ENCODE measurements at regions not wholly inside any gene's neighbourhood (a gene's known extent, or its start where the extent isn't known, plus 50 kb on each side); places are given as distances from the start of the nearest gene placed in this dataset.

- Mint-ChIP-seq H3K27ac (no peak overlapping the region), H3K36me3 (ENCODE audit: low read depth) (peaks cover 5% of the 10 kb centered on the region), H3K4me3 (no peak overlapping the region), H3K4me1 (peaks cover 5% of the 10 kb centered on the region), H3K9me3 (peaks cover 29% of the 10 kb centered on the region), H3K27me3 (ENCODE audit: low read depth) (no peaks in the 10 kb centered on the region)
- TF ChIP-seq CTCF (IDR thresholded peaks at IDR 0.05; ENCODE audit: unreplicated experiment in 3 of 3) = no peak
Observed at GRCh38 chr15:38148471-38148870, 104.2 kb upstream of the SPRED1 start.

GRCh38 chr15:38149315-38149714, 103.3 kb upstream of the SPRED1 start:
- Mint-ChIP-seq H3K27me3 (ENCODE audit: low read depth) (no peaks in the 10 kb centered on the region), H3K27ac (no peak overlapping the region), H3K9me3 (peaks cover 29% of the 10 kb centered on the region), H3K4me3 (no peak overlapping the region), H3K36me3 (ENCODE audit: low read depth) (peaks cover 5% of the 10 kb centered on the region), H3K4me1 (peaks cover 5% of the 10 kb centered on the region)
- no peak for TF ChIP-seq CTCF (IDR thresholded peaks at IDR 0.05; ENCODE audit: unreplicated experiment in 3 of 3)

GRCh38 chr15:38150148-38150547, 102.5 kb upstream of the SPRED1 start:
- TF ChIP-seq CTCF (IDR thresholded peaks at IDR 0.05; ENCODE audit: unreplicated experiment in 3 of 3) = no peak
- H3K36me3 Mint-ChIP-seq (ENCODE audit: low read depth) = peaks cover 5% of the 10 kb centered on the region
- H3K9me3 Mint-ChIP-seq = peaks cover 29% of the 10 kb centered on the region
- peaks cover 5% of the 10 kb centered on the region for H3K4me1 Mint-ChIP-seq
- H3K27ac Mint-ChIP-seq = no peak overlapping the region
- no peak overlapping the region for H3K4me3 Mint-ChIP-seq
- H3K27me3 Mint-ChIP-seq (ENCODE audit: low read depth) = no peaks in the 10 kb centered on the region

- Mint-ChIP-seq H3K4me1 (no peaks in the 10 kb centered on the region), H3K27ac (no peak overlapping the region), H3K27me3 (ENCODE audit: low read depth) (no peaks in the 10 kb centered on the region), H3K36me3 (ENCODE audit: low read depth) (peaks cover 5% of the 10 kb centered on the region), H3K9me3 (peaks cover 32% of the 10 kb centered on the region), H3K4me3 (no peak overlapping the region)
- no peak for TF ChIP-seq CTCF (IDR thresholded peaks at IDR 0.05; ENCODE audit: unreplicated experiment in 3 of 3)
Observed at GRCh38 chr15:38150794-38151193, 101.8 kb upstream of the SPRED1 start.

GRCh38 chr15:38153781-38154180, 98.9 kb upstream of the SPRED1 start:
- peaks cover 42% of the 10 kb centered on the region for H3K9me3 Mint-ChIP-seq
- H3K27ac Mint-ChIP-seq = no peak overlapping the region
- TF ChIP-seq CTCF (IDR thresholded peaks at IDR 0.05; ENCODE audit: unreplicated experiment in 3 of 3) = no peak
- H3K4me3 Mint-ChIP-seq = no peak overlapping the region
- peaks cover 4% of the 10 kb centered on the region for H3K27me3 Mint-ChIP-seq (ENCODE audit: low read depth)
- H3K36me3 Mint-ChIP-seq (ENCODE audit: low read depth) = peaks cover 3% of the 10 kb centered on the region
- H3K4me1 Mint-ChIP-seq = no peaks in the 10 kb centered on the region

GRCh38 chr15:38154255-38154654, 98.4 kb upstream of the SPRED1 start:
- Mint-ChIP-seq H3K4me1 (no peaks in the 10 kb centered on the region), H3K27ac (no peak overlapping the region), H3K36me3 (ENCODE audit: low read depth) (peaks cover 3% of the 10 kb centered on the region), H3K4me3 (no peak overlapping the region), H3K9me3 (peaks cover 44% of the 10 kb centered on the region), H3K27me3 (ENCODE audit: low read depth) (peaks cover 4% of the 10 kb centered on the region)
- no peak for TF ChIP-seq CTCF (IDR thresholded peaks at IDR 0.05; ENCODE audit: unreplicated experiment in 3 of 3)

All from nephron (organoid).